Liver (tissue), 8 donors: ENCODE measurements at regions not wholly inside any gene's neighbourhood (a gene's known extent, or its start where the extent isn't known, plus 50 kb on each side); places are given as distances from the start of the nearest gene placed in this dataset.

Source experiments
- DNase-seq: peaks from one replicate; pipeline ENCODE4 v3.0.0-alpha.2; 2017; ENCODE audit warnings: low spot score
- H3K27ac ChIP-seq, 2 donors: one replicate each; pipeline ENCODE4 v1.7.0; 2013; ENCODE audit warnings: inconsistent platforms in 2 of 2, low read length in 2 of 2, control low read depth in 1 of 2, low read depth in 1 of 2, mild to moderate bottlenecking in 1 of 2
- H3K27me3 ChIP-seq, 4 donors: one replicate each; pipeline versions ENCODE4 v1.6.1 to v1.7.0; 2013; ENCODE audit warnings: low read length in 3 of 4, inconsistent platforms in 1 of 4, mild to moderate bottlenecking in 1 of 4, moderate library complexity in 1 of 4; ENCODE audit not compliant: control insufficient read depth in 4 of 4, insufficient read depth in 4 of 4
- H3K36me3 ChIP-seq, 4 donors: one replicate each; pipeline versions ENCODE4 v1.6.1 to v1.7.0; 2013; ENCODE audit warnings: low read length in 3 of 4, mild to moderate bottlenecking in 3 of 4, low read depth in 1 of 4, moderate library complexity in 1 of 4; ENCODE audit not compliant: control insufficient read depth in 4 of 4, insufficient read depth in 3 of 4
- H3K4me1 ChIP-seq, 4 donors: one replicate each; pipeline versions ENCODE4 v1.6.1 to v1.7.0; 2013; ENCODE audit warnings: low read length in 3 of 4, mild to moderate bottlenecking in 3 of 4, moderate library complexity in 1 of 4; ENCODE audit not compliant: control insufficient read depth in 4 of 4, insufficient read depth in 4 of 4
- H3K4me3 ChIP-seq, 3 donors: one replicate each; pipeline versions ENCODE4 v1.6.1 to v1.7.0; 2013; ENCODE audit warnings: low read length in 3 of 3, control low read depth in 1 of 3, low read depth in 1 of 3, mild to moderate bottlenecking in 1 of 3
- H3K9ac ChIP-seq, 2 donors: one replicate each; pipeline ENCODE4 v1.7.0; 2013; ENCODE audit warnings: low read length in 2 of 2, mild to moderate bottlenecking in 2 of 2, moderate library complexity in 2 of 2, control low read depth in 1 of 2, low read depth in 1 of 2
- H3K9me3 ChIP-seq, 4 donors: one replicate each; pipeline versions ENCODE4 v1.6.1 to v1.7.0; 2013; ENCODE audit warnings: low read length in 3 of 4; ENCODE audit not compliant: control insufficient read depth in 4 of 4
- ATF3 ChIP-seq: IDR thresholded peaks from 2 replicates; pipeline ENCODE4 v1.6.1; 2016; ENCODE audit warnings: antibody characterized with exemption
- CTCF ChIP-seq: fragments of 150-350 bp; IDR thresholded peaks from 2 replicates; pipeline ENCODE4 v1.5.1; 2017; ENCODE audit warnings: improper control_type of control experiment, low read depth, low read length; ENCODE audit not compliant: missing input control
- EGR1 ChIP-seq, 2 donors: IDR thresholded peaks; 2 replicates each; pipeline ENCODE4 v1.6.1; 2016 to 2018; ENCODE audit warnings: antibody characterized with exemption in 2 of 2, low read depth in 2 of 2
- FOXA1 ChIP-seq: IDR thresholded peaks from 2 replicates; pipeline ENCODE4 v1.6.1; 2016; ENCODE audit warnings: antibody characterized with exemption
- FOXA2 ChIP-seq: IDR thresholded peaks from 2 replicates; pipeline ENCODE4 v1.6.1; 2016; ENCODE audit warnings: antibody characterized with exemption
- GABPA ChIP-seq, 2 donors: IDR thresholded peaks in 1 of 2; conservative IDR thresholded peaks in 1 of 2; 2 replicates each; pipeline ENCODE4 v1.6.1; 2016; ENCODE audit warnings: antibody characterized with exemption in 2 of 2, mild to moderate bottlenecking in 1 of 2, moderate library complexity in 1 of 2
- HNF4G ChIP-seq: IDR thresholded peaks from 2 replicates; pipeline ENCODE4 v1.6.1; 2016; ENCODE audit warnings: antibody characterized with exemption
- JUND ChIP-seq, 2 donors: IDR thresholded peaks; 2 replicates each; pipeline ENCODE4 v1.6.1; 2016; ENCODE audit warnings: antibody characterized with exemption in 2 of 2
- NR2F2 ChIP-seq: IDR thresholded peaks from 2 replicates; pipeline ENCODE4 v1.6.1; 2016; ENCODE audit warnings: antibody characterized with exemption
- RAD21 ChIP-seq, 2 donors: IDR thresholded peaks; 2 replicates each; pipeline ENCODE4 v1.6.1; 2016; ENCODE audit warnings: antibody characterized with exemption in 2 of 2, mild to moderate bottlenecking in 2 of 2
- RXRA ChIP-seq, 2 donors: IDR thresholded peaks; 2 replicates each; pipeline ENCODE4 v1.6.1; 2017 to 2018; ENCODE audit warnings: antibody characterized with exemption in 2 of 2, mild to moderate bottlenecking in 1 of 2
- SP1 ChIP-seq: IDR thresholded peaks from 2 replicates; pipeline ENCODE4 v1.6.1; 2018; ENCODE audit warnings: antibody characterized with exemption, mild to moderate bottlenecking
- TAF1 ChIP-seq: conservative IDR thresholded peaks from 2 replicates; pipeline ENCODE4 v1.6.1; 2016; ENCODE audit warnings: antibody characterized with exemption, mild to moderate bottlenecking
- YY1 ChIP-seq: IDR thresholded peaks from 2 replicates; pipeline ENCODE4 v1.6.1; 2016; ENCODE audit warnings: antibody characterized with exemption, mild to moderate bottlenecking
- ZBTB33 ChIP-seq: IDR thresholded peaks from 2 replicates; pipeline ENCODE4 v1.6.1; 2016; ENCODE audit warnings: antibody characterized with exemption
- WGBS: extraction: QIAGEN DNeasy Blood & Tissue Kit; methylation state at CpG from one replicate; pipeline ENCODE4 v1.1.7; 2013; 5-methylcytosine and 5-hydroxymethylcytosine counted together
- TF ChIP-seq, protein P1 (sequence below): IDR thresholded peaks from 2 replicates; pipeline ENCODE4 v1.6.1; 2016; ENCODE audit warnings: antibody characterized with exemption
- TF ChIP-seq, protein P2 (sequence below): IDR thresholded peaks from 2 replicates; pipeline ENCODE4 v1.6.1; 2016; ENCODE audit warnings: antibody characterized with exemption, mild to moderate bottlenecking
- donor health status: healthy.
- donor health status: healthy.
- donor health status: healthy.
- donor health status: healthy.
- donor health status: healthy.

DNA sequence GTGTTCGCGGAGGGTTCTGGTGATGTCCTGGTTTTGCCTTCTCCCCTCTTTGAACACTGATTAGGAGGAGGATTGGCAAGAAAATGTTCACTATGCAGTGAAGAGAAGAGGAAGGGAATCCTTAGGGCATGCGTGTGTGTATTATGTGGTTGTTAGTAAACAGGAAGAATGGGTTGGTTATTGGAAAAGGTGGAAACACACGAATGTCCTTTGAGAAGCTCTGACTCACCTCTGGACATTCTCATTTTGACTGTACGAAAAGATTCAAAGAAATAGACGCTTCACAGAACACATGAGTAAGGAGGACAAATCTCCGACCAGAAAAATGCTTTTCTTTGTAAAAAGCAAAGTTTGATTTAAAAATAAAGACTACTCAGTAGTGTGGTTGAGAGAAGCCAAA is 188.8 kb upstream of the PRICKLE2 start:
- 88% methylated on average over 7 of the region's 7 CpGs for WGBS
- DNase-seq = no peak

More for the DNA sequence above, 188.8 kb upstream of the PRICKLE2 start:
- no peak overlapping the region for H3K27ac ChIP-seq
- no peaks in the 10 kb centered on the region for H3K27me3 ChIP-seq
- H3K4me1 ChIP-seq = no peaks in the 10 kb centered on the region
- H3K4me3 ChIP-seq = no peak overlapping the region
- H3K9ac ChIP-seq = no peak overlapping the region
- H3K36me3 ChIP-seq = no peaks in the 10 kb centered on the region
- TF ChIP-seq RAD21 (IDR thresholded peaks at IDR 0.05) (no peak), ZBTB33 (no peak), YY1 (no peak), TAF1 (no peak), RXRA (IDR thresholded peaks at IDR 0.05) (no peak), EGR1 (IDR thresholded peaks at IDR 0.05; ENCODE audit: low read depth in 2 of 2) (no peak), SP1 (no peak), ATF3 (no peak), NR2F2 (no peak), GABPA (IDR thresholded peaks at IDR 0.05 in 1 of 2, conservative IDR thresholded peaks at IDR 0.05 in 1 of 2) (no peak), FOXA1 (no peak), HNF4G (no peak), CTCF (no peak), FOXA2 (no peak), JUND (IDR thresholded peaks at IDR 0.05) (no peak)
- TF ChIP-seq, protein P1, sequence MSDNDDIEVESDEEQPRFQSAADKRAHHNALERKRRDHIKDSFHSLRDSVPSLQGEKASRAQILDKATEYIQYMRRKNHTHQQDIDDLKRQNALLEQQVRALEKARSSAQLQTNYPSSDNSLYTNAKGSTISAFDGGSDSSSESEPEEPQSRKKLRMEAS = no peak
- TF ChIP-seq, protein P2, sequence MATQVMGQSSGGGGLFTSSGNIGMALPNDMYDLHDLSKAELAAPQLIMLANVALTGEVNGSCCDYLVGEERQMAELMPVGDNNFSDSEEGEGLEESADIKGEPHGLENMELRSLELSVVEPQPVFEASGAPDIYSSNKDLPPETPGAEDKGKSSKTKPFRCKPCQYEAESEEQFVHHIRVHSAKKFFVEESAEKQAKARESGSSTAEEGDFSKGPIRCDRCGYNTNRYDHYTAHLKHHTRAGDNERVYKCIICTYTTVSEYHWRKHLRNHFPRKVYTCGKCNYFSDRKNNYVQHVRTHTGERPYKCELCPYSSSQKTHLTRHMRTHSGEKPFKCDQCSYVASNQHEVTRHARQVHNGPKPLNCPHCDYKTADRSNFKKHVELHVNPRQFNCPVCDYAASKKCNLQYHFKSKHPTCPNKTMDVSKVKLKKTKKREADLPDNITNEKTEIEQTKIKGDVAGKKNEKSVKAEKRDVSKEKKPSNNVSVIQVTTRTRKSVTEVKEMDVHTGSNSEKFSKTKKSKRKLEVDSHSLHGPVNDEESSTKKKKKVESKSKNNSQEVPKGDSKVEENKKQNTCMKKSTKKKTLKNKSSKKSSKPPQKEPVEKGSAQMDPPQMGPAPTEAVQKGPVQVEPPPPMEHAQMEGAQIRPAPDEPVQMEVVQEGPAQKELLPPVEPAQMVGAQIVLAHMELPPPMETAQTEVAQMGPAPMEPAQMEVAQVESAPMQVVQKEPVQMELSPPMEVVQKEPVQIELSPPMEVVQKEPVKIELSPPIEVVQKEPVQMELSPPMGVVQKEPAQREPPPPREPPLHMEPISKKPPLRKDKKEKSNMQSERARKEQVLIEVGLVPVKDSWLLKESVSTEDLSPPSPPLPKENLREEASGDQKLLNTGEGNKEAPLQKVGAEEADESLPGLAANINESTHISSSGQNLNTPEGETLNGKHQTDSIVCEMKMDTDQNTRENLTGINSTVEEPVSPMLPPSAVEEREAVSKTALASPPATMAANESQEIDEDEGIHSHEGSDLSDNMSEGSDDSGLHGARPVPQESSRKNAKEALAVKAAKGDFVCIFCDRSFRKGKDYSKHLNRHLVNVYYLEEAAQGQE = no peak
- no peaks in the 10 kb centered on the region for H3K9me3 ChIP-seq
